Stomach (tissue), 4 donors: ENCODE measurements at regions not wholly inside any gene's neighbourhood (a gene's known extent, or its start where the extent isn't known, plus 50 kb on each side); places are given as distances from the start of the nearest gene placed in this dataset.

ENCODE experiments used
- CTCF ChIP-seq, 7 experiments: fragments of 450-650 bp in 4 of 7; fragments of 200-600 bp in 3 of 7; sonication (generic) in 3 of 7; IDR thresholded peaks; one replicate each; pipeline ENCODE4 v1.5.1; 2016 to 2019; ENCODE audit warnings: antibody characterized with exemption in 7 of 7, control low read depth in 2 of 7, mild to moderate bottlenecking in 1 of 7
- POLR2A ChIP-seq, 4 donors: fragments of 450-650 bp; IDR thresholded peaks; one replicate each; pipeline ENCODE4 v1.6.1; 2016; ENCODE audit warnings: antibody characterized with exemption in 4 of 4, control low read depth in 2 of 4, mild to moderate bottlenecking in 1 of 4, moderate library complexity in 1 of 4

- TF ChIP-seq CTCF (IDR thresholded peaks at IDR 0.05) = no peak
- no peak for TF ChIP-seq POLR2A (IDR thresholded peaks at IDR 0.05)
These were observed 168.0 kb upstream of the PHACTR1 start for GRCh38 chr6:12548526-12548925.
